Astrocyte of the cerebellum (primary cell): ENCODE measurements at regions not wholly inside any gene's neighbourhood (a gene's known extent, or its start where the extent isn't known, plus 50 kb on each side); places are given as distances from the start of the nearest gene placed in this dataset.
A peak's percentile ranks its signal among the peaks of the same experiment; 100 is the strongest.

Source experiments
- DNase-seq: peaks from one replicate; pipeline ENCODE4 v3.0.0-alpha.2; 2011; ENCODE audit warnings: low read depth
- H3K4me3 ChIP-seq: 2 replicates; pipeline ENCODE4 v1.5.1; 2011; ENCODE audit warnings: mild to moderate bottlenecking, low read depth, low read length, moderate library complexity
- in situ Hi-C: cut with HindIII; loops from 2 replicates; pipeline ENCODE4 v1.10.0; 2017; ENCODE audit warnings: low sequenced_read_pairs
- TF ChIP-seq, protein P1 (sequence below): IDR thresholded peaks from 2 replicates; pipeline ENCODE4 v1.5.1; 2012; ENCODE audit warnings: low read length, low read depth, moderate library complexity, mild to moderate bottlenecking; ENCODE audit errors: missing control alignments

DNA sequence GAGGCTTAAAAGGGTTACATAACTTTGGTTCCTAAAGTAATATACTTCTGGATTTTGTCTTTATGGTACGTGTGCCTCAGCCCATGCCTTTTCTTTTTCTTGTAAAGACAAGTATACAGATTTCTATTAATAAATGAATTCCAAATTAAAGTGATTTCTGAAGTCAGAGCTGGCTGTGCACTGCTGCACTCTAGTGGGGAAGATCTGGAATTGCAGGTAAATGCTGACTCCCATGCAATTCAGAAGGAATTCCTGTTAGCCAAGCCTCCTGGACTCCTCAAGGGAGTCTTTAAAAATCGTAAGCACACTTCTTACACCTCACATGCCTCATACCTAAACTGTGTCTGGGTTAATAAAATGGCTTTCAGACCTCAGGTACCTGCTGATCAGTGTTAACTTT lies 118.4 kb upstream of the SLC7A1 start:
- no peak overlapping the region for H3K4me3 ChIP-seq
- in situ Hi-C loops: no loop called here
- TF ChIP-seq, protein P1, sequence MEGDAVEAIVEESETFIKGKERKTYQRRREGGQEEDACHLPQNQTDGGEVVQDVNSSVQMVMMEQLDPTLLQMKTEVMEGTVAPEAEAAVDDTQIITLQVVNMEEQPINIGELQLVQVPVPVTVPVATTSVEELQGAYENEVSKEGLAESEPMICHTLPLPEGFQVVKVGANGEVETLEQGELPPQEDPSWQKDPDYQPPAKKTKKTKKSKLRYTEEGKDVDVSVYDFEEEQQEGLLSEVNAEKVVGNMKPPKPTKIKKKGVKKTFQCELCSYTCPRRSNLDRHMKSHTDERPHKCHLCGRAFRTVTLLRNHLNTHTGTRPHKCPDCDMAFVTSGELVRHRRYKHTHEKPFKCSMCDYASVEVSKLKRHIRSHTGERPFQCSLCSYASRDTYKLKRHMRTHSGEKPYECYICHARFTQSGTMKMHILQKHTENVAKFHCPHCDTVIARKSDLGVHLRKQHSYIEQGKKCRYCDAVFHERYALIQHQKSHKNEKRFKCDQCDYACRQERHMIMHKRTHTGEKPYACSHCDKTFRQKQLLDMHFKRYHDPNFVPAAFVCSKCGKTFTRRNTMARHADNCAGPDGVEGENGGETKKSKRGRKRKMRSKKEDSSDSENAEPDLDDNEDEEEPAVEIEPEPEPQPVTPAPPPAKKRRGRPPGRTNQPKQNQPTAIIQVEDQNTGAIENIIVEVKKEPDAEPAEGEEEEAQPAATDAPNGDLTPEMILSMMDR: peak; percentile 53
- no peak for DNase-seq

DNA sequence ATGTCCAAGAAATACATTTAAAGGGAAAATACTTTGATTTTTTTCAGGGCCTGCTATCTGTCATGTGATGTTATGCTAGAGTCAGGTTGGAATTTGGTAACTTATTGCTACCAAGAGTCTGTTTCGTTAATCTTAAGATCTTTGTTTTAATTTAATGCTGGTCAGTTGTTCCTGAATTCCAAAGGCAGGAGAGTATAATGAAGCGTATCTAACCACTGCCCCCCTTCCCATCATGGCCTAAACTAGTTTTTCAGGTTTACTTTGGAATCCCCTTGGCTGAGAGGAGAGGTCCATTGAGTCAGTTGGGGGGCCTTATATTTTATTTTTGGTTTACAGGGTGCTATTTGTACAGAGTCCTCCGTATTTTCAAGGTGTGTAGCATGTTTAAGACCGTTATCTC lies 116.3 kb upstream of the SLC7A1 start:
- in situ Hi-C loops: no loop called here
- H3K4me3 ChIP-seq: no peak overlapping the region
- TF ChIP-seq, protein P1: no peak
- no peak for DNase-seq

DNA sequence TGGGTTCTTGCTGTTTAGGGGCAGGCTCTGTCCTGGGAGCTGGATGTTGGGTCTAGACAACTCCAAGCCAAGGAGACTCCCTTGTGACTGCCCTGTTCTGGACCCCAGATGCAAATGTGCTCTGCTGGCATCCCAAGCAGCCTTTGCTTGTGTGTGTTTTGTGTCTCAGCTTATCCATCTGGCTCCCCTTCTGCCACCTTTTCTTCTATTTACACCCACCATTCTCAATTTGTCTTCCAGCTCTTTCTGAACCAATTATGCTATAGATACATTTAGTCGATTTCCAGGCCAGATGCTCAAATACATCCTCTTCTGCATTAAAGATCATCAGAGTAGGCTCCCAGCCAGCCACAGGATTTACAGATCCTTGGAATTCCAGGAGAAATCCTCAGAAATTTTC lies 115.0 kb upstream of the SLC7A1 start:
- in situ Hi-C loops: no loop called here
- no peak overlapping the region for H3K4me3 ChIP-seq
- TF ChIP-seq, protein P1: no peak
- no peak for DNase-seq

DNA sequence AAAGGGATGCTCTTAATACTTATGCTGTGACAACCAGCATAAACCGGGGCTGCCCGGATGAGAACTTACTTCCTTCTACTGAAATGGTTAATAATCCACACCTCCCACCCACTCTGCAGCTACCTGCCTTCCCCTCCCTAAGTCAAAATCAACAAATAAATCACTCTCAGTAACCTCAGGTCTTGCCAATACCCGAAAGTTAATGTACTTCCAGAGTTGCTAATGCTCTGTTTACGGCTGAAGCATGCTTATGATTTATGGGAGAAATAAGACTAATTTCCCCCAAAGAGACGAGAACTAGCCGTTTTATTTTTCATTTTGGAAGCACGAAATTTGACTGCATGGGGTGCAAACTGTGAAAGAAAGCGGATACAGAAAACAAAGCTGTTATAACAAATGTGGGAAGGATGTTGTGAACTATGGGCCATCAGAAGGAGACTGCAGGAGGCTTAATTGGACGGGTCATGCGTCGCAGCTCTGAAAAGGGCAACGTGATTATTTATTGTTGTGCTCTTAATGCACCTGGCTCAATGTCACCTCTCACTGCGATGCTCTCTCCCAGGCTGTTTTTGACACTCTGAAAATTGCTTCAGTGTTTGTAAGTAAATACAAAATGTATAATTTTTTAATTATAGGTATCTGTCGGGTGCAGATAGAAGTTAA lies 114.0 kb upstream of the SLC7A1 start:
- DNase-seq: no peak
- in situ Hi-C loops: no loop called here
- TF ChIP-seq, protein P1: no peak
- no peak overlapping the region for H3K4me3 ChIP-seq

DNA sequence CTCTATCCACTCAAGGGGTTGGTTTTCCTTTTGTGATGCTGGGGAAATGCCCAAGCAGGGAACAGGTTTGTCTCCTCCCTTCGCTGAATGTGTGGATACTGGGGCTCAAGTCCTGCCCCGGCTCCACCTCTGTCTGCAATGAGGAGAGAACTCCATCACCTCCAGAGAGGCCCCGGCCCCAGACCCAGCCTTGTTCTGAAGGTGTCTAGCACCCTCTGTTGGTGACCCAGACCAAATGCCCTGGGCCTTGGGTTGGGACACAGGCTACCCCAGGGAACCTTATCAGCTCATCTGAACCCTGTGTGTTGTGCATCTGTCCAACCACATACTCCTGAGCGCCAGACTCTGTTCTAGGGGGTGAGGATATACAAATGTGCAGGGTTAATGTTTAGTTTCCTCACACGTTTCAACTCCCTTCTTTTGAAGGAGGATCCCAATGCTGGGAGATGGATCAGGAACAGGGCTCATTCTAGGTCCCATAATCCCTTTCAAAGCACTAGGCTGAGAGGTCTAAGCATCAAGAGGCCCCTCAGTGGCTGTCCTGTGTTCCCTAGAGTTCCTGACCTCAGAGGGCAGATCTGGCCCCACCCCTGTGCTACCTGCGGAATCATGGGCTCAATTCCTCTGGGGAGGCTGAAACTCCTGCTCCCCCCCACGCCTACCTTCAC lies 112.5 kb upstream of the SLC7A1 start:
- in situ Hi-C loops: no loop called here
- DNase-seq: no peak
- TF ChIP-seq, protein P1: peak; percentile 70
- H3K4me3 ChIP-seq: no peak overlapping the region

DNA sequence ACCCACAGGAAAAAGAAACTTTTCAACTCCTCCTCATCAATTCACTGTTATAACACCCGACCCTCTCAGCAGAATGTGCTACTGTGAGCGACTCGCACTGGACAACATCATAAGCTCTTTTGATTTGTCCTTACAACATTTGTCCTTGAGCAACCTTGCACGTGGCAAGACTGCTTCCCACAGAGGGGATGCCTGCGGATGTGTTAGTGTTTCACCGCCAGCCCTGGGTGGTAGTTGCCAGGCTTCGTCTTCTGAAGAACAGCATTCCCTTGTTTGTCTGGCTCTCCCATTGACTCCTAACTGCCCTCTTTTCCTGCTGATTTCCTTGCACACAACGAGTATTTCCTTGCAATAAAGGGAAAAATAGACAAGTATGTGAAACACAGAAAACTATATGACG lies 111.4 kb upstream of the SLC7A1 start:
- TF ChIP-seq, protein P1: no peak
- H3K4me3 ChIP-seq: no peak overlapping the region
- in situ Hi-C loops: no loop called here
- DNase-seq: no peak
